ENCODE measurements at regions not wholly inside any gene's neighbourhood (a gene's known extent, or its start where the extent isn't known, plus 50 kb on each side); places are given as distances from the start of the nearest gene placed in this dataset.
A peak's percentile ranks its signal among the peaks of the same experiment; 100 is the strongest.

DNA sequence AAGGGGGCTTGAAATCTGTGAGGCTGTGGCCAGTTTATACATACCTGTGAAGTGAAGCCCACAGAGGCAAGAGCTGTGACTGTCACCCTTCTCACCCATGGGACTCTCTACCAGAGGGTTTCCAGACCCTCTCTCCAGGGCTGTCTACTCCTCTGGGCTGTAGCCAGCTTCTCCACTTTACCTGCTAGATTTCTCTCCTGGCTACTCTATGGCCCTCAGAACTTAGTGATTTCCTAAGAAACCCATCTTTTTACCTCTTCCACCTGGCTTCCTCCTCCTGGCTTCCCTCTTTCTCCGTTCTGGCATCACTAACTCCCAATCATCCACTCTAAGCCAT lies 78.0 kb downstream of the SEC61B start:
- Histone ChIP-seq H3K79me1 (ENCODE audit: low read depth, low read length) (no peaks in the 10 kb centered on the region), H4K20me1 (replicated peaks in 1 of 2; ENCODE audit: control insufficient read depth in 1 of 2, insufficient read depth in 2 of 2, low read length in 2 of 2) (no peaks in the 10 kb centered on the region), H3K23me2 (ENCODE audit: low read depth, low read length) (no peaks in the 10 kb centered on the region; the same call in 1 of the 2 replicates), H3K36me3 (ENCODE audit: control insufficient read depth in 2 of 4, insufficient read depth in 4 of 4, low read length in 3 of 4) (no peaks in the 10 kb centered on the region), H3K18ac (ENCODE audit: extremely low read depth, low read length) (peak overlapping the region; percentile 9; the same call in 1 of the 2 replicates), H2AK5ac (ENCODE audit: low read depth, low read length) (no peak overlapping the region), H2BK120ac (replicated peaks; ENCODE audit: low read depth, low read length) (no peak overlapping the region), H3K56ac (replicated peaks; ENCODE audit: insufficient read length, low read depth, low read length) (no peak overlapping the region), H2BK15ac (ENCODE audit: low read length) (no peak overlapping the region), H3K4ac (replicated peaks; ENCODE audit: insufficient read length, low read depth, low read length) (no peak overlapping the region), H3K4me2 (ENCODE audit: insufficient read depth in 1 of 2, low read depth in 2 of 2, low read length in 2 of 2) (no peak overlapping the region), H2BK5ac (ENCODE audit: low read depth, low read length) (no peak overlapping the region), H3K4me3 (ENCODE audit: extremely low read depth in 1 of 4, insufficient read depth in 2 of 4, low read depth in 3 of 4, low read length in 4 of 4) (no peak overlapping the region), H2AFZ (ENCODE audit: low read length) (0 out of 2 replicates have a peak overlapping the region, but pooled peaks have one; percentile 37), H4K5ac (ENCODE audit: insufficient read length, low read depth, low read length) (no peak overlapping the region), H4K8ac (ENCODE audit: extremely low read depth, insufficient read depth, low read length) (no peak overlapping the region), H3K27ac (ENCODE audit: low read depth, low read length) (no peak overlapping the region), H2BK12ac (ENCODE audit: low read depth, low read length) (0 out of 2 replicates have a peak overlapping the region, but pooled peaks have one; percentile 13), H3K14ac (ENCODE audit: insufficient read length) (no peak overlapping the region), H3K23ac (ENCODE audit: insufficient read length) (no peak overlapping the region), H3K4me1 (replicated peaks in 1 of 4; ENCODE audit: control insufficient read depth in 3 of 4, insufficient read depth in 4 of 4, low read length in 3 of 4) (peaks cover 0 to 10% (median 5%) of the 10 kb centered on the region in 4 experiments), H2BK20ac (ENCODE audit: low read length) (no peak overlapping the region), H3K79me2 (ENCODE audit: control insufficient read depth in 1 of 2, insufficient read depth in 2 of 2, low read length in 2 of 2) (no peaks in the 10 kb centered on the region), H3K9me3 (ENCODE audit: insufficient read depth in 2 of 2, low read depth in 1 of 2, low read length in 1 of 2) (no peaks in the 10 kb centered on the region), H3K27me3 (replicated peaks in 1 of 4; ENCODE audit: control insufficient read depth in 3 of 4, extremely low read depth in 1 of 4, insufficient read depth in 3 of 4, low read length in 3 of 4) (no peaks in the 10 kb centered on the region), H4K91ac (replicated peaks; ENCODE audit: insufficient read length, low read length) (no peak overlapping the region), H3K9ac (replicated peaks in 1 of 4; ENCODE audit: extremely low read depth in 1 of 4, low read depth in 3 of 4, low read length in 3 of 4) (no peak overlapping the region)
- ChIA-PET POLR2A (ENCODE audit: partially characterized antibody) (no interaction called here), CTCF (ENCODE audit: partially characterized antibody) (interaction anchor here (1.0 to 2.0 kb wide), 6 partner anchors 13 to 263 kb away, joined by 3 to 6 read pairs (median 3); no protein-coding TSS in a partner anchor)
- DNase-seq (ENCODE audit: low read depth in 1 of 2, low spot score in 2 of 2), result no peak
- 0% methylated on average over 1 of the region's 1 CpG; no CpG with 5 or more reads in 1 of the 2 experiments for WGBS, 2 experiments (ENCODE audit: extremely low coverage in 1 of 2, insufficient coverage in 1 of 2, insufficient read length in 1 of 2, insufficient replicate concordance in 2 of 2, low coverage in 1 of 2, low lambda C conversion rate in 2 of 2, missing lambda C conversion rate in 1 of 2)
- no peak for FAIRE-seq
- TF ChIP-seq, protein P1, sequence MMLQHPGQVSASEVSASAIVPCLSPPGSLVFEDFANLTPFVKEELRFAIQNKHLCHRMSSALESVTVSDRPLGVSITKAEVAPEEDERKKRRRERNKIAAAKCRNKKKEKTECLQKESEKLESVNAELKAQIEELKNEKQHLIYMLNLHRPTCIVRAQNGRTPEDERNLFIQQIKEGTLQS (IDR thresholded peaks at IDR 0.05; ENCODE audit: insufficient read depth, low read depth, low read length), result no peak
- TF ChIP-seq BCL11A (IDR thresholded peaks at IDR 0.05; ENCODE audit: low read depth in 2 of 2, low read length in 2 of 2) (no peak), BRCA1 (IDR thresholded peaks at IDR 0.05; ENCODE audit: low read depth, low read length) (no peak)
- TF ChIP-seq, protein P2, sequence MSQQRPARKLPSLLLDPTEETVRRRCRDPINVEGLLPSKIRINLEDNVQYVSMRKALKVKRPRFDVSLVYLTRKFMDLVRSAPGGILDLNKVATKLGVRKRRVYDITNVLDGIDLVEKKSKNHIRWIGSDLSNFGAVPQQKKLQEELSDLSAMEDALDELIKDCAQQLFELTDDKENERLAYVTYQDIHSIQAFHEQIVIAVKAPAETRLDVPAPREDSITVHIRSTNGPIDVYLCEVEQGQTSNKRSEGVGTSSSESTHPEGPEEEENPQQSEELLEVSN (IDR thresholded peaks at IDR 0.05), result no peak
- TF ChIP-seq, protein P3, sequence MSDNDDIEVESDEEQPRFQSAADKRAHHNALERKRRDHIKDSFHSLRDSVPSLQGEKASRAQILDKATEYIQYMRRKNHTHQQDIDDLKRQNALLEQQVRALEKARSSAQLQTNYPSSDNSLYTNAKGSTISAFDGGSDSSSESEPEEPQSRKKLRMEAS (IDR thresholded peaks at IDR 0.05), result no peak
